ENCODE measurements at regions not wholly inside any gene's neighbourhood (a gene's known extent, or its start where the extent isn't known, plus 50 kb on each side); places are given as distances from the start of the nearest gene placed in this dataset.

- POLR2A ChIA-PET: no interaction called here
- no TSS peak for BruUV-seq (replicated peaks)
- H3K4me3 ChIP-seq (ENCODE audit: low read depth in 2 of 2, low read length in 2 of 2): no peak overlapping the region
- ATAC-seq (no peak), DNase-seq (ENCODE audit: low read depth, low spot score) (no peak)
- in situ Hi-C loops (cut with HindIII; ENCODE audit: low pct_unique_long_range_greater_than_20kb, low sequenced_read_pairs) (no loop called here), intact Hi-C loops (cut with micrococcal nuclease; ENCODE audit: unreplicated experiment) (no loop called here)
- no peak overlapping the region for H3K27ac ChIP-seq (ENCODE audit: low read length)
- no peaks in the 10 kb centered on the region for H3K9me3 ChIP-seq (ENCODE audit: control insufficient read depth, insufficient read depth, low read depth, low read length)
- no peaks in the 10 kb centered on the region for H3K4me1 ChIP-seq (ENCODE audit: control insufficient read depth, insufficient read depth, low read length)
- CTCF ChIA-PET: no interaction called here
- no peak for TF ChIP-seq TCF7L2 (IDR thresholded peaks at IDR 0.05; ENCODE audit: low read depth, low read length)
- no peak for TF ChIP-seq CTCF (IDR thresholded peaks at IDR 0.05)
- no peak for TF ChIP-seq POLR2AphosphoS5 (IDR thresholded peaks at IDR 0.05; ENCODE audit: low read depth, low read length)
- no peak for TF ChIP-seq REST (IDR thresholded peaks at IDR 0.05; ENCODE audit: insufficient read depth in 1 of 2, low read depth in 2 of 2, low read length in 1 of 2)
- no peak for TF ChIP-seq SIN3A (IDR thresholded peaks at IDR 0.05; ENCODE audit: borderline replicate concordance, insufficient read depth, low read depth, low read length)
- H3K36me3 ChIP-seq (ENCODE audit: control insufficient read depth, insufficient read depth, low read length): no peaks in the 10 kb centered on the region
- H3K27me3 ChIP-seq (ENCODE audit: control insufficient read depth, insufficient read depth, low read length): no peaks in the 10 kb centered on the region
Observed at GRCh38 chr1:163512349-163512989, 190.7 kb downstream of the NUF2 start.

GRCh38 chr1:163523375-163524029 is 201.7 kb downstream of the NUF2 start:
- TF ChIP-seq CTCF (IDR thresholded peaks at IDR 0.05) (no peak), POLR2AphosphoS5 (IDR thresholded peaks at IDR 0.05; ENCODE audit: low read depth, low read length) (no peak), TCF7L2 (IDR thresholded peaks at IDR 0.05; ENCODE audit: low read depth, low read length) (no peak), SIN3A (IDR thresholded peaks at IDR 0.05; ENCODE audit: borderline replicate concordance, insufficient read depth, low read depth, low read length) (no peak), REST (IDR thresholded peaks at IDR 0.05; ENCODE audit: insufficient read depth in 1 of 2, low read depth in 2 of 2, low read length in 1 of 2) (no peak)
- Histone ChIP-seq H3K4me3 (ENCODE audit: low read depth in 2 of 2, low read length in 2 of 2) (no peak overlapping the region), H3K36me3 (ENCODE audit: control insufficient read depth, insufficient read depth, low read length) (no peaks in the 10 kb centered on the region), H3K27ac (ENCODE audit: low read length) (no peak overlapping the region), H3K9me3 (ENCODE audit: control insufficient read depth, insufficient read depth, low read depth, low read length) (no peaks in the 10 kb centered on the region), H3K4me1 (ENCODE audit: control insufficient read depth, insufficient read depth, low read length) (no peaks in the 10 kb centered on the region), H3K27me3 (ENCODE audit: control insufficient read depth, insufficient read depth, low read length) (no peaks in the 10 kb centered on the region)
- ChIA-PET CTCF (no interaction called here), POLR2A (no interaction called here)
- DNase-seq (ENCODE audit: low read depth, low spot score): no peak
- no peak for ATAC-seq
- in situ Hi-C loops (cut with HindIII; ENCODE audit: low pct_unique_long_range_greater_than_20kb, low sequenced_read_pairs): no loop called here
- BruUV-seq (replicated peaks): no TSS peak
- intact Hi-C loops (cut with micrococcal nuclease; ENCODE audit: unreplicated experiment): no loop called here
